IMR-90 (cell line): ENCODE measurements at regions not wholly inside any gene's neighbourhood (a gene's known extent, or its start where the extent isn't known, plus 50 kb on each side); places are given as distances from the start of the nearest gene placed in this dataset.

Experiments
- CEBPB ChIP-seq: IDR thresholded peaks from 2 replicates; pipeline ENCODE4 v1.6.1; 2012; ENCODE audit warnings: low read depth, low read length, improper control_type of control experiment
- POLR2A ChIP-seq: IDR thresholded peaks from 2 replicates; pipeline ENCODE4 v1.6.1; 2012; ENCODE audit warnings: mild to moderate bottlenecking, low read depth, low read length
- SMC3 ChIP-seq: fragments of 150-350 bp; IDR thresholded peaks from 2 replicates; pipeline ENCODE4 v1.6.1; 2016; ENCODE audit warnings: low read depth, mild to moderate bottlenecking, antibody characterized with exemption, low read length, moderate library complexity
- TF ChIP-seq, protein P1 (sequence below): conservative IDR thresholded peaks from 2 replicates; pipeline ENCODE4 v1.5.1; 2012; ENCODE audit warnings: mild to moderate bottlenecking, low read depth, low read length, improper control_type of control experiment

DNA sequence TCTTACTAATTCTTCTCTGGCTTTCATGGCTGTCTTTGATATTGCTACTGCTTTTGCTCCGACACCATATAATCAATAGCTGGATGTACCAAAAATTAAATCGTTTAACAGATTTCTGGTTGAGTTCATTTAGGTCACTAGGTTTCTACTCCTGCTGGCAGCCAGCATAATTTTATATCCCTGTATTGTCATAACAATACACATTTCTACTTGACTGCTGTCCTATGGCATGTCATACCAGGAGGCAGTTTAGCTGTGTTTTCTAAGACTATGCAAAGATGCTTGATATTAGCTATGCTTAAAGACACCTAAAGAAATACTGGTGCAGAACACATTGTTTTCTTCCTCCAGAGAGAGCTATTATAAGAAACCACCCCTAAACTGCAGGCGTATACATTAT, 337.2 kb upstream of the CDH6 start:
- TF ChIP-seq, protein P1, sequence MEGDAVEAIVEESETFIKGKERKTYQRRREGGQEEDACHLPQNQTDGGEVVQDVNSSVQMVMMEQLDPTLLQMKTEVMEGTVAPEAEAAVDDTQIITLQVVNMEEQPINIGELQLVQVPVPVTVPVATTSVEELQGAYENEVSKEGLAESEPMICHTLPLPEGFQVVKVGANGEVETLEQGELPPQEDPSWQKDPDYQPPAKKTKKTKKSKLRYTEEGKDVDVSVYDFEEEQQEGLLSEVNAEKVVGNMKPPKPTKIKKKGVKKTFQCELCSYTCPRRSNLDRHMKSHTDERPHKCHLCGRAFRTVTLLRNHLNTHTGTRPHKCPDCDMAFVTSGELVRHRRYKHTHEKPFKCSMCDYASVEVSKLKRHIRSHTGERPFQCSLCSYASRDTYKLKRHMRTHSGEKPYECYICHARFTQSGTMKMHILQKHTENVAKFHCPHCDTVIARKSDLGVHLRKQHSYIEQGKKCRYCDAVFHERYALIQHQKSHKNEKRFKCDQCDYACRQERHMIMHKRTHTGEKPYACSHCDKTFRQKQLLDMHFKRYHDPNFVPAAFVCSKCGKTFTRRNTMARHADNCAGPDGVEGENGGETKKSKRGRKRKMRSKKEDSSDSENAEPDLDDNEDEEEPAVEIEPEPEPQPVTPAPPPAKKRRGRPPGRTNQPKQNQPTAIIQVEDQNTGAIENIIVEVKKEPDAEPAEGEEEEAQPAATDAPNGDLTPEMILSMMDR: no peak
- TF ChIP-seq POLR2A (no peak), CEBPB (no peak), SMC3 (no peak)
